ENCODE measurements at regions not wholly inside any gene's neighbourhood (a gene's known extent, or its start where the extent isn't known, plus 50 kb on each side); places are given as distances from the start of the nearest gene placed in this dataset. TPM values are rescaled to one million over a fixed set of nuclear protein-coding genes. Genes with fewer than 3 reads are reported as not detected.

Small RNAs in the stretch of these regions (small RNA-seq; reads per million reads assigned to genes)
- gene RNA5SP107 (ENCODE audit: low replicate concordance) = not detected
